ENCODE measurements at regions not wholly inside any gene's neighbourhood (a gene's known extent, or its start where the extent isn't known, plus 50 kb on each side); places are given as distances from the start of the nearest gene placed in this dataset.

DNA sequence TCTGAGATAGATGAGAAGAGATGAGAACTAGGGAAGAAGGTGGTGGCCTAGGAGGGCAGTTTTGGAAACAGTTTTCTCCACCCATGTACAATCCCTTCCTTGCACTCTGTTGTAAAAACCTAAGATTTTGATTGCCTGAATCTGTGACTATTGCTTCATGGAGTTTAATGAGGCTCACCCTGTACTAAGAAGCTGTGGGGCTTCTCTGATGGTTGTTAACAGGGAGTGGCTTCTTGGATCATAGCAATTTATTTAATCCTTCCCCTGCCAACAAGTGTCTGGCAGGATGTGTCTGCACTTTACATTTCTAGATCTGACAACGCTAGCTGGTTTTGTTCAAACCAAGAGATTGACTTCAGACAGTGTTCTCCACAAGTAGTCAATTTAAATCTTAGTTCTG lies 74.7 kb upstream of the C5orf46 start:
- Mint-ChIP-seq H3K27me3 (no peaks in the 10 kb centered on the region), H3K4me1 (ENCODE audit: low read depth) (no peaks in the 10 kb centered on the region), H3K36me3 (ENCODE audit: low read depth) (no peaks in the 10 kb centered on the region), H3K9me3 (no peaks in the 10 kb centered on the region), H3K4me3 (no peak overlapping the region), H3K27ac (no peak overlapping the region)
- H3K9me3 ChIP-seq (ENCODE audit: control insufficient read depth in 1 of 2, insufficient read depth in 1 of 2, low read length in 2 of 2), result no peaks in the 10 kb centered on the region
- POLR2A ChIA-PET, result no interaction called here
- H3K27ac ChIP-seq (ENCODE audit: low read depth in 1 of 2, low read length in 2 of 2), result no peak overlapping the region
- ATAC-seq (ENCODE audit: poor library complexity), result no peak
- no peaks in the 10 kb centered on the region for H3K4me1 ChIP-seq (ENCODE audit: insufficient read depth, low read length)
- H3K4me3 ChIP-seq (ENCODE audit: low read length), result no peak overlapping the region
- DNase-seq, result no peak
- H3K27me3 ChIP-seq (ENCODE audit: control insufficient read depth in 1 of 2, insufficient read depth in 2 of 2, low read length in 2 of 2), result no peaks in the 10 kb centered on the region
- H3K36me3 ChIP-seq (ENCODE audit: insufficient read depth, low read length), result no peaks in the 10 kb centered on the region
- TF ChIP-seq, protein P1, sequence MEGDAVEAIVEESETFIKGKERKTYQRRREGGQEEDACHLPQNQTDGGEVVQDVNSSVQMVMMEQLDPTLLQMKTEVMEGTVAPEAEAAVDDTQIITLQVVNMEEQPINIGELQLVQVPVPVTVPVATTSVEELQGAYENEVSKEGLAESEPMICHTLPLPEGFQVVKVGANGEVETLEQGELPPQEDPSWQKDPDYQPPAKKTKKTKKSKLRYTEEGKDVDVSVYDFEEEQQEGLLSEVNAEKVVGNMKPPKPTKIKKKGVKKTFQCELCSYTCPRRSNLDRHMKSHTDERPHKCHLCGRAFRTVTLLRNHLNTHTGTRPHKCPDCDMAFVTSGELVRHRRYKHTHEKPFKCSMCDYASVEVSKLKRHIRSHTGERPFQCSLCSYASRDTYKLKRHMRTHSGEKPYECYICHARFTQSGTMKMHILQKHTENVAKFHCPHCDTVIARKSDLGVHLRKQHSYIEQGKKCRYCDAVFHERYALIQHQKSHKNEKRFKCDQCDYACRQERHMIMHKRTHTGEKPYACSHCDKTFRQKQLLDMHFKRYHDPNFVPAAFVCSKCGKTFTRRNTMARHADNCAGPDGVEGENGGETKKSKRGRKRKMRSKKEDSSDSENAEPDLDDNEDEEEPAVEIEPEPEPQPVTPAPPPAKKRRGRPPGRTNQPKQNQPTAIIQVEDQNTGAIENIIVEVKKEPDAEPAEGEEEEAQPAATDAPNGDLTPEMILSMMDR (IDR thresholded peaks at IDR 0.05), result no peak
- CTCF ChIA-PET, result no interaction called here
- intact Hi-C loops (cut with DNase I, micrococcal nuclease), result no loop called here

DNA sequence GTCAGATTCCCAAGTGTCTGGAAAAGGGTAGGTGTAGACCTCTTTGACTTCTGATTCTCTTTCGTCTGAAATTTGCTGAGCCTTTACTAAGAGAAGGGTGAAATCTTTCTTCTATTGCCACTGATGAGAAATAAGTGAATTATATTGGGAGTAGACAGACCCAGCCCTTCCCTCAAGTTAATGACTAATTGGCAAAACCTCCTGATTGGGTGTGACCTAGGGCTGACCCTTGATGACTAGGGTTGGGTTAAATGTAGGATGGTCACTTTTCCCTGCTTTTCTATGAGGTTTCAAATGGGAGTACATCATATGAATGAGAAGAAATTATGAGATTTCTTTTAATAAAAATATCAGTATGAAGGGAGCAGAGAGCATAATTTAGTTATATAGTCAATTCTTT lies 73.4 kb upstream of the C5orf46 start:
- TF ChIP-seq, protein P1 (IDR thresholded peaks at IDR 0.05), result no peak
- H3K27me3 ChIP-seq (ENCODE audit: control insufficient read depth in 1 of 2, insufficient read depth in 2 of 2, low read length in 2 of 2), result no peaks in the 10 kb centered on the region
- H3K36me3 Mint-ChIP-seq (ENCODE audit: low read depth), result no peaks in the 10 kb centered on the region
- no peaks in the 10 kb centered on the region for H3K36me3 ChIP-seq (ENCODE audit: insufficient read depth, low read length)
- no peaks in the 10 kb centered on the region for H3K4me1 Mint-ChIP-seq (ENCODE audit: low read depth)
- no peak overlapping the region for H3K27ac ChIP-seq (ENCODE audit: low read depth in 1 of 2, low read length in 2 of 2)
- POLR2A ChIA-PET, result no interaction called here
- no peak overlapping the region for H3K27ac Mint-ChIP-seq
- CTCF ChIA-PET, result no interaction called here
- H3K4me3 Mint-ChIP-seq, result no peak overlapping the region
- intact Hi-C loops (cut with DNase I, micrococcal nuclease), result no loop called here
- H3K27me3 Mint-ChIP-seq, result no peaks in the 10 kb centered on the region
- H3K9me3 ChIP-seq (ENCODE audit: control insufficient read depth in 1 of 2, insufficient read depth in 1 of 2, low read length in 2 of 2), result no peaks in the 10 kb centered on the region
- ATAC-seq (ENCODE audit: poor library complexity) (no peak), DNase-seq (no peak)
- no peaks in the 10 kb centered on the region for H3K9me3 Mint-ChIP-seq
- no peak overlapping the region for H3K4me3 ChIP-seq (ENCODE audit: low read length)
- H3K4me1 ChIP-seq (ENCODE audit: insufficient read depth, low read length), result no peaks in the 10 kb centered on the region

DNA sequence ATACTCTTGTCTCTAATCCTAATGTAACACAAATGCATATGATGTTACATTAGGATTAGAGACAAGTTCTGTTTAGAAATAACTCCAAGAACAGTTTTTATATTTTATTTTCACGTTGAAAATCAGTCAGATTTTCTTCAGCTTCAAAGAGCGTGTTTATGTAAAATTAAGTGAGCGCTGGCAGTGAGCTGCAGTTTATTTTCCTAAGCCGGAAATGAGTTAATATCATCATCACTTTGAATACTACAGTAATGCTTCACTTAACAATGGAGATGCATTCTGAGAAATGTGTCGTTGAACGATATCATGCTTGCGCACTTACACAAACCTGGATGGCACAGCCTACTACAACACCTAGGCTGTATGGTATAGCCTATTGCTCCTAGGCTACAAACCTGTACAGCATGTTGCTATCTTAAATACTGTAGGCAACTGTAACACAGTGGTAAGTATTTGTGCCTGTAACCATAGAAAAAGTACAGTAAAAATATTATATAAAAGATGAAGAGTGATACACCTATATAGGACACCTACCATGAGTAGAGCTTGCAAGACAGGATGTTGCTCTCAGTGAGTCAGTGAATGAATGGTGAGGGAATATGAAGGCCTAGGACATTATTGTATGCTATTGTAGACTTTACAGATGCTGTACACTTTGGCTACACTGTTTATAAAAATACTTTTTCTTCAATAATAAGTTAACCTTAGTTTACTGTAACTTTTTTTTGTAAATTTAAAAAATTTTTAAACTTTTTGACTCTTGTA lies 65.9 kb upstream of the C5orf46 start:
- H3K4me1 Mint-ChIP-seq (ENCODE audit: low read depth), result no peaks in the 10 kb centered on the region
- Histone ChIP-seq H3K36me3 (ENCODE audit: insufficient read depth, low read length) (no peaks in the 10 kb centered on the region), H3K9me3 (ENCODE audit: control insufficient read depth in 1 of 2, insufficient read depth in 1 of 2, low read length in 2 of 2) (no peaks in the 10 kb centered on the region), H3K27ac (ENCODE audit: low read depth in 1 of 2, low read length in 2 of 2) (no peak overlapping the region), H3K4me1 (ENCODE audit: insufficient read depth, low read length) (no peaks in the 10 kb centered on the region), H3K27me3 (ENCODE audit: control insufficient read depth in 1 of 2, insufficient read depth in 2 of 2, low read length in 2 of 2) (no peaks in the 10 kb centered on the region), H3K4me3 (ENCODE audit: low read length) (no peak overlapping the region)
- H3K9me3 Mint-ChIP-seq, result no peaks in the 10 kb centered on the region
- no peak overlapping the region for H3K27ac Mint-ChIP-seq
- TF ChIP-seq, protein P1 (IDR thresholded peaks at IDR 0.05), result no peak
- H3K36me3 Mint-ChIP-seq (ENCODE audit: low read depth), result no peaks in the 10 kb centered on the region
- ChIA-PET CTCF (no interaction called here), POLR2A (no interaction called here)
- no peaks in the 10 kb centered on the region for H3K27me3 Mint-ChIP-seq
- no peak for DNase-seq
- ATAC-seq (ENCODE audit: poor library complexity), result no peak
- no peak overlapping the region for H3K4me3 Mint-ChIP-seq
- intact Hi-C loops (cut with DNase I, micrococcal nuclease), result no loop called here

Data from CD4-positive, alpha-beta T cell (primary cell).